A673 (cell line): ENCODE measurements at regions not wholly inside any gene's neighbourhood (a gene's known extent, or its start where the extent isn't known, plus 50 kb on each side); places are given as distances from the start of the nearest gene placed in this dataset.

Experiments
- BruUV-seq: library from RNA; stranded (reverse); fragments of 400-500 nt; replicated peaks from 2 replicates; lab custom pipeline; 2021; lab: Mats Ljungman, UMichigan
- CTCF ChIA-PET: fragments of 300-600 bp; sonication (Branson Sonifier 250); formaldehyde crosslinking; loops from one replicate; lab custom pipeline; 2022; ENCODE audit warnings: antibody characterized with exemption; lab: Charles Lee
- POLR2A ChIA-PET: fragments of 300-600 bp; sonication (Branson Sonifier 250); formaldehyde crosslinking; loops from one replicate; lab custom pipeline; 2022; ENCODE audit warnings: antibody characterized with exemption; ENCODE audit not compliant: low non-redundant PET; lab: Charles Lee
- DNase-seq: peaks from one replicate; pipeline ENCODE4 v3.0.0-alpha.2; 2015; ENCODE audit warnings: low spot score
- H3K27ac ChIP-seq: fragments of 200-600 bp; sonication (generic); 2 replicates; pipeline ENCODE4 v1.5.1; 2016; ENCODE audit warnings: mixed run types, low read depth, mild to moderate bottlenecking, mixed read lengths, antibody characterized with exemption, low read length; ENCODE audit not compliant: poor library complexity, severe bottlenecking
- H3K27me3 ChIP-seq: fragments of 200-600 bp; sonication (generic); replicated peaks from 2 replicates; pipeline ENCODE4 v1.6.1; 2017; ENCODE audit warnings: mixed run types, low read depth, mild to moderate bottlenecking, mixed read lengths, antibody characterized with exemption, low read length; ENCODE audit not compliant: insufficient read depth, poor library complexity
- H3K36me3 ChIP-seq: fragments of 200-600 bp; sonication (generic); 2 replicates; pipeline ENCODE4 v1.6.1; 2016; ENCODE audit warnings: mixed run types, mild to moderate bottlenecking, mixed read lengths, antibody characterized with exemption, low read length; ENCODE audit not compliant: insufficient read depth, poor library complexity, severe bottlenecking
- H3K4me1 ChIP-seq: fragments of 200-600 bp; sonication (generic); 2 replicates; pipeline ENCODE4 v1.6.1; 2017; ENCODE audit warnings: mixed run types, mild to moderate bottlenecking, mixed read lengths, antibody characterized with exemption, low read length; ENCODE audit not compliant: insufficient read depth, poor library complexity, severe bottlenecking
- H3K4me3 ChIP-seq: fragments of 200-600 bp; sonication (generic); 2 replicates; pipeline ENCODE4 v1.5.1; 2016; ENCODE audit warnings: low read depth, mixed run types, mild to moderate bottlenecking, mixed read lengths, low read length; ENCODE audit not compliant: poor library complexity, severe bottlenecking
- H3K9me3 ChIP-seq: fragments of 200-600 bp; sonication (generic); 2 replicates; pipeline ENCODE4 v1.6.1; 2016; ENCODE audit warnings: mixed run types, low read depth, mild to moderate bottlenecking, mixed read lengths, antibody characterized with exemption, low read length; ENCODE audit not compliant: poor library complexity, severe bottlenecking
- CTCF ChIP-seq: fragments of 300-800, 200-600 bp; sonication (generic); conservative IDR thresholded peaks from 2 replicates; pipeline ENCODE4 v1.5.1; 2017; ENCODE audit warnings: low read depth, mild to moderate bottlenecking, antibody characterized with exemption, low read length, moderate library complexity, mixed read lengths
- EZH2 ChIP-seq: fragments of 200-600 bp; sonication (generic); IDR thresholded peaks from 2 replicates; pipeline ENCODE4 v1.6.1; 2017; ENCODE audit warnings: borderline replicate concordance, low read depth, mild to moderate bottlenecking, mixed read lengths, antibody characterized with exemption, low read length; ENCODE audit not compliant: poor library complexity, severe bottlenecking
- intact Hi-C: fragments of 100-400 bp; cut with micrococcal nuclease; formaldehyde crosslinking; loops from one replicate; pipeline ENCODE4 v1.10.0; 2022; ENCODE audit not compliant: unreplicated experiment

GRCh38 chr1:218625393-218625792 lies 280.3 kb downstream of the TGFB2 start:
- no peak overlapping the region for H3K27ac ChIP-seq
- H3K27me3 ChIP-seq: no peaks in the 10 kb centered on the region
- no TSS peak for BruUV-seq
- no peaks in the 10 kb centered on the region for H3K4me1 ChIP-seq
- intact Hi-C loops: no loop called here
- no peaks in the 10 kb centered on the region for H3K36me3 ChIP-seq
- POLR2A ChIA-PET: no interaction called here
- CTCF ChIA-PET: no interaction called here
- H3K4me3 ChIP-seq: no peak overlapping the region
- no peak for DNase-seq
- no peaks in the 10 kb centered on the region for H3K9me3 ChIP-seq
- no peak for TF ChIP-seq EZH2
- TF ChIP-seq CTCF: no peak

GRCh38 chr1:218633238-218633988 lies 288.3 kb downstream of the TGFB2 start:
- CTCF ChIA-PET: no interaction called here

GRCh38 chr1:218634212-218634611 lies 289.1 kb downstream of the TGFB2 start:
- TF ChIP-seq EZH2 (no peak), CTCF (no peak)
- Histone ChIP-seq H3K27ac (no peak overlapping the region), H3K36me3 (no peaks in the 10 kb centered on the region), H3K27me3 (peaks cover 6% of the 10 kb centered on the region), H3K4me1 (no peaks in the 10 kb centered on the region), H3K9me3 (no peaks in the 10 kb centered on the region), H3K4me3 (no peak overlapping the region)
- no peak for DNase-seq
- BruUV-seq: no TSS peak
- POLR2A ChIA-PET: no interaction called here
- CTCF ChIA-PET: no interaction called here
- intact Hi-C loops: no loop called here

More at GRCh38 chr1:218633238-218633988, 288.3 kb downstream of the TGFB2 start:
- Histone ChIP-seq H3K9me3 (no peaks in the 10 kb centered on the region), H3K27ac (no peak overlapping the region), H3K4me1 (no peaks in the 10 kb centered on the region), H3K36me3 (no peaks in the 10 kb centered on the region), H3K4me3 (no peak overlapping the region), H3K27me3 (peaks cover 6% of the 10 kb centered on the region)
- TF ChIP-seq CTCF: no peak
- no peak for TF ChIP-seq EZH2
- intact Hi-C loops: no loop called here
- POLR2A ChIA-PET: no interaction called here
- DNase-seq: no peak
- BruUV-seq: no TSS peak
